H9 (cell line): ENCODE measurements at regions not wholly inside any gene's neighbourhood (a gene's known extent, or its start where the extent isn't known, plus 50 kb on each side); places are given as distances from the start of the nearest gene placed in this dataset.

Source experiments
- DNase-seq: peaks from one replicate; pipeline ENCODE4 v3.0.0-alpha.2; 2017
- H2AFZ ChIP-seq: one replicate; pipeline ENCODE4 v1.6.1; 2013; ENCODE audit warnings: mild to moderate bottlenecking, low read length, control low read depth, moderate library complexity
- H2AK5ac ChIP-seq: 2 replicates; pipeline ENCODE4 v1.6.1; 2013; ENCODE audit warnings: low read length, control low read depth, mixed read lengths; ENCODE audit not compliant: insufficient read length
- H2BK120ac ChIP-seq: one replicate; pipeline ENCODE4 v1.6.1; 2013; ENCODE audit warnings: low read depth, mild to moderate bottlenecking, low read length, control low read depth, inconsistent platforms; ENCODE audit not compliant: poor library complexity, severe bottlenecking
- H2BK12ac ChIP-seq: 2 replicates; pipeline ENCODE4 v1.6.1; 2013; ENCODE audit warnings: low read length, control low read depth, mixed read lengths, low read depth; ENCODE audit not compliant: insufficient read length
- H2BK15ac ChIP-seq: 2 replicates; pipeline ENCODE4 v1.6.1; 2013; ENCODE audit warnings: low read depth, low read length, control low read depth
- H2BK20ac ChIP-seq: one replicate; pipeline ENCODE4 v1.6.1; 2013; ENCODE audit warnings: low read depth, mild to moderate bottlenecking, low read length, control low read depth, inconsistent platforms; ENCODE audit not compliant: poor library complexity, severe bottlenecking
- H2BK5ac ChIP-seq: 2 replicates; pipeline ENCODE4 v1.6.1; 2013; ENCODE audit warnings: low read length, control low read depth, mixed read lengths; ENCODE audit not compliant: insufficient read length
- H3K14ac ChIP-seq: 2 replicates; pipeline ENCODE4 v1.6.1; 2013; ENCODE audit warnings: low read length, control low read depth; ENCODE audit not compliant: insufficient read depth
- H3K18ac ChIP-seq: 2 replicates; pipeline ENCODE4 v1.6.1; 2013; ENCODE audit warnings: low read depth, mild to moderate bottlenecking, mixed read lengths, low read length, control low read depth; ENCODE audit not compliant: insufficient read length
- H3K23ac ChIP-seq: 2 replicates; pipeline ENCODE4 v1.6.1; 2013; ENCODE audit warnings: low read length, control low read depth, mixed read lengths, low read depth; ENCODE audit not compliant: insufficient read length
- H3K23me2 ChIP-seq: 2 replicates; pipeline ENCODE4 v1.6.1; 2013; ENCODE audit warnings: low read depth, mild to moderate bottlenecking, mixed read lengths, low read length, control low read depth; ENCODE audit not compliant: insufficient read length, poor library complexity, severe bottlenecking
- H3K27ac ChIP-seq: 2 replicates; pipeline ENCODE4 v1.5.1; 2013; ENCODE audit warnings: low read length, control low read depth, mixed read lengths, low read depth; ENCODE audit not compliant: insufficient read length
- H3K27me3 ChIP-seq: 2 replicates; pipeline ENCODE4 v1.6.1; 2013; ENCODE audit warnings: low read length, control low read depth, inconsistent platforms; ENCODE audit not compliant: insufficient read depth
- H3K4ac ChIP-seq: 2 replicates; pipeline ENCODE4 v1.6.1; 2013; ENCODE audit warnings: low read depth, mild to moderate bottlenecking, control low read depth, inconsistent platforms, low read length, moderate library complexity
- H3K4me1 ChIP-seq: 2 replicates; pipeline ENCODE4 v1.6.1; 2013; ENCODE audit warnings: low read length, control low read depth, inconsistent platforms; ENCODE audit not compliant: insufficient read depth
- H3K4me2 ChIP-seq: 2 replicates; pipeline ENCODE4 v1.6.1; 2013; ENCODE audit warnings: low read length, control low read depth, mixed read lengths; ENCODE audit not compliant: insufficient read length, insufficient read depth
- H3K56ac ChIP-seq: 2 replicates; pipeline ENCODE4 v1.6.1; 2013; ENCODE audit warnings: low read depth, mild to moderate bottlenecking, mixed read lengths, low read length, control low read depth; ENCODE audit not compliant: insufficient read length
- H3K79me1 ChIP-seq: 2 replicates; pipeline ENCODE4 v1.6.1; 2013; ENCODE audit warnings: low read depth, mild to moderate bottlenecking, moderate library complexity, low read length, control low read depth, inconsistent platforms; ENCODE audit not compliant: insufficient read depth, poor library complexity, severe bottlenecking
- H3K79me2 ChIP-seq: 2 replicates; pipeline ENCODE4 v1.6.1; 2013; ENCODE audit warnings: low read length, control low read depth, inconsistent platforms; ENCODE audit not compliant: insufficient read depth
- H3K9ac ChIP-seq: 2 replicates; pipeline ENCODE4 v1.6.1; 2013; ENCODE audit warnings: low read length, control low read depth, mixed read lengths; ENCODE audit not compliant: insufficient read length; ENCODE audit errors: extremely low read depth
- H3K9me3 ChIP-seq: one replicate; pipeline ENCODE4 v1.6.1; 2013; ENCODE audit warnings: low read depth, low read length, inconsistent platforms; ENCODE audit not compliant: control insufficient read depth
- H3T11ph ChIP-seq: one replicate; pipeline ENCODE4 v1.6.1; 2013; ENCODE audit warnings: mild to moderate bottlenecking, low read length, control low read depth, inconsistent platforms
- H4K20me1 ChIP-seq: one replicate; pipeline ENCODE4 v1.6.1; 2013; ENCODE audit not compliant: control insufficient read depth, insufficient read length, insufficient read depth
- H4K5ac ChIP-seq: 2 replicates; pipeline ENCODE4 v1.6.1; 2013; ENCODE audit warnings: low read depth, mild to moderate bottlenecking, mixed read lengths, low read length, control low read depth; ENCODE audit not compliant: insufficient read length
- H4K8ac ChIP-seq: replicated peaks from 2 replicates; pipeline ENCODE4 v1.6.1; 2013; ENCODE audit warnings: low read length, control low read depth, mixed read lengths, low read depth; ENCODE audit not compliant: insufficient read length
- H4K91ac ChIP-seq: 2 replicates; pipeline ENCODE4 v1.6.1; 2013; ENCODE audit warnings: low read depth, mild to moderate bottlenecking, moderate library complexity, mixed read lengths, low read length, control low read depth; ENCODE audit not compliant: insufficient read length
- H3K27ac Mint-ChIP-seq, 3 experiments: 2 replicates in 2 of 3; 3 replicates in 1 of 3; pipeline ENCODE4 v1.8.0; 2020 to 2021; ENCODE audit warnings: mixed read lengths in 3 of 3, mild to moderate bottlenecking in 1 of 3, moderate library complexity in 1 of 3
- H3K27me3 Mint-ChIP-seq: 2 replicates; pipeline ENCODE4 v1.8.0; 2021; ENCODE audit warnings: low read depth, mild to moderate bottlenecking, moderate library complexity, mixed read lengths
- H3K36me3 Mint-ChIP-seq, 3 experiments: 2 replicates in 2 of 3; 3 replicates in 1 of 3; pipeline ENCODE4 v1.8.0; 2020 to 2021; ENCODE audit warnings: low read depth in 3 of 3, mixed read lengths in 3 of 3; ENCODE audit not compliant: insufficient read depth in 1 of 3
- H3K4me1 Mint-ChIP-seq, 2 experiments: 2 replicates each; pipeline ENCODE4 v1.8.0; 2020; ENCODE audit warnings: mixed read lengths in 2 of 2
- H3K4me3 Mint-ChIP-seq, 2 experiments: 2 replicates in 1 of 2; 3 replicates in 1 of 2; pipeline ENCODE4 v1.8.0; 2020 to 2021; ENCODE audit warnings: mild to moderate bottlenecking in 2 of 2, mixed read lengths in 2 of 2, moderate library complexity in 1 of 2
- H3K9me3 Mint-ChIP-seq, 2 experiments: 2 replicates in 1 of 2; 3 replicates in 1 of 2; pipeline ENCODE4 v1.8.0; 2020; ENCODE audit warnings: mild to moderate bottlenecking in 2 of 2, mixed read lengths in 2 of 2, moderate library complexity in 1 of 2
- WGBS: extraction: QIAGEN DNeasy Blood & Tissue Kit; methylation state at CpG from one replicate; pipeline ENCODE4 v1.1.7; 2013; ENCODE audit warnings: missing lambda C conversion rate, low lambda C conversion rate, mixed read lengths; ENCODE audit not compliant: insufficient read length; ENCODE audit errors: extremely low coverage; 5-methylcytosine and 5-hydroxymethylcytosine counted together
- TF ChIP-seq, protein P1 (sequence below): fragments of 200-600 bp; sonication (generic); conservative IDR thresholded peaks from 3 replicates; pipeline ENCODE4 v1.8.0; 2021; ENCODE audit warnings: antibody characterized with exemption, mild to moderate bottlenecking

- H3K79me1 ChIP-seq: no peaks in the 10 kb centered on the region
- H3K4ac ChIP-seq: no peak overlapping the region
- Mint-ChIP-seq H3K9me3 (peaks cover 2 to 3% of the 10 kb centered on the region in 2 experiments; a peak in 4 of 5 replicates), H3K4me1 (peaks cover 20% of the 10 kb centered on the region in 2 experiments), H3K4me3 (no peak overlapping the region), H3K27ac (no peak overlapping the region), H3K36me3 (no peaks in the 10 kb centered on the region; a peak in 1 of 7 replicates), H3K27me3 (peaks cover 3% of the 10 kb centered on the region)
- H3K4me1 ChIP-seq: no peaks in the 10 kb centered on the region
- no peak overlapping the region for H3K27ac ChIP-seq
- no peaks in the 10 kb centered on the region for H3K23me2 ChIP-seq
- no peak overlapping the region for H2BK5ac ChIP-seq
- no peak overlapping the region for H3K14ac ChIP-seq
- no peak overlapping the region for H3K4me2 ChIP-seq
- H3K56ac ChIP-seq: no peak overlapping the region
- no peak for DNase-seq
- H3T11ph ChIP-seq: no peak overlapping the region
- no peaks in the 10 kb centered on the region for H4K20me1 ChIP-seq
- no peak overlapping the region for H3K23ac ChIP-seq
- H3K27me3 ChIP-seq: no peaks in the 10 kb centered on the region
- no peak overlapping the region for H4K91ac ChIP-seq
- H2BK12ac ChIP-seq: no peak overlapping the region
- TF ChIP-seq, protein P1, sequence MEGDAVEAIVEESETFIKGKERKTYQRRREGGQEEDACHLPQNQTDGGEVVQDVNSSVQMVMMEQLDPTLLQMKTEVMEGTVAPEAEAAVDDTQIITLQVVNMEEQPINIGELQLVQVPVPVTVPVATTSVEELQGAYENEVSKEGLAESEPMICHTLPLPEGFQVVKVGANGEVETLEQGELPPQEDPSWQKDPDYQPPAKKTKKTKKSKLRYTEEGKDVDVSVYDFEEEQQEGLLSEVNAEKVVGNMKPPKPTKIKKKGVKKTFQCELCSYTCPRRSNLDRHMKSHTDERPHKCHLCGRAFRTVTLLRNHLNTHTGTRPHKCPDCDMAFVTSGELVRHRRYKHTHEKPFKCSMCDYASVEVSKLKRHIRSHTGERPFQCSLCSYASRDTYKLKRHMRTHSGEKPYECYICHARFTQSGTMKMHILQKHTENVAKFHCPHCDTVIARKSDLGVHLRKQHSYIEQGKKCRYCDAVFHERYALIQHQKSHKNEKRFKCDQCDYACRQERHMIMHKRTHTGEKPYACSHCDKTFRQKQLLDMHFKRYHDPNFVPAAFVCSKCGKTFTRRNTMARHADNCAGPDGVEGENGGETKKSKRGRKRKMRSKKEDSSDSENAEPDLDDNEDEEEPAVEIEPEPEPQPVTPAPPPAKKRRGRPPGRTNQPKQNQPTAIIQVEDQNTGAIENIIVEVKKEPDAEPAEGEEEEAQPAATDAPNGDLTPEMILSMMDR: no peak
- H2AFZ ChIP-seq: no peak overlapping the region
- H2AK5ac ChIP-seq: no peak overlapping the region
- no peaks in the 10 kb centered on the region for H3K9me3 ChIP-seq
- no peak overlapping the region for H4K8ac ChIP-seq
- no peak overlapping the region for H2BK120ac ChIP-seq
- no peak overlapping the region for H2BK20ac ChIP-seq
- no CpG with 5 or more reads among the region's 5 CpGs for WGBS
- H4K5ac ChIP-seq: no peak overlapping the region
- no peak overlapping the region for H2BK15ac ChIP-seq
- H3K18ac ChIP-seq: no peak overlapping the region
- no peaks in the 10 kb centered on the region for H3K79me2 ChIP-seq
- H3K9ac ChIP-seq: no peak overlapping the region
Measured at GRCh38 chr2:205850611-205851010, 168.3 kb downstream of the NRP2 start.
